Ishikawa (cell line): ENCODE measurements at regions not wholly inside any gene's neighbourhood (a gene's known extent, or its start where the extent isn't known, plus 50 kb on each side); places are given as distances from the start of the nearest gene placed in this dataset.

Experiments
- CEBPB ChIP-seq: IDR thresholded peaks from 2 replicates; pipeline ENCODE4 v1.6.1; 2012
- EP300 ChIP-seq: IDR thresholded peaks from 2 replicates; pipeline ENCODE4 v1.6.1; 2012; ENCODE audit warnings: borderline replicate concordance
- MAX ChIP-seq: IDR thresholded peaks from 2 replicates; pipeline ENCODE4 v1.6.1; 2012
- NFIC ChIP-seq: IDR thresholded peaks from 2 replicates; pipeline ENCODE4 v1.6.1; 2012
- RAD21 ChIP-seq: IDR thresholded peaks from 2 replicates; pipeline ENCODE4 v1.6.1; 2012; ENCODE audit warnings: low read depth
- REST ChIP-seq: IDR thresholded peaks from 2 replicates; pipeline ENCODE4 v1.6.1; 2012; ENCODE audit warnings: low read depth, mild to moderate bottlenecking
- TEAD4 ChIP-seq: IDR thresholded peaks from 2 replicates; pipeline ENCODE4 v1.6.1; 2012
- YY1 ChIP-seq: IDR thresholded peaks from 2 replicates; pipeline ENCODE4 v1.6.1; 2012; ENCODE audit warnings: low read depth

- TF ChIP-seq TEAD4: no peak
- no peak for TF ChIP-seq YY1
- TF ChIP-seq RAD21: no peak
- no peak for TF ChIP-seq EP300
- no peak for TF ChIP-seq REST
- TF ChIP-seq MAX: no peak
- TF ChIP-seq CEBPB: no peak
- no peak for TF ChIP-seq NFIC
Observed at GRCh38 chr3:72205297-72205826, 420.4 kb upstream of the PROK2 start.
